ENCODE measurements at regions not wholly inside any gene's neighbourhood (a gene's known extent, or its start where the extent isn't known, plus 50 kb on each side); places are given as distances from the start of the nearest gene placed in this dataset.

- H4K20me1 ChIP-seq (ENCODE audit: insufficient read depth, low read length) = no peaks in the 10 kb centered on the region
- ChIA-PET POLR2A (no interaction called here), CTCF (ENCODE audit: unreplicated experiment) (no interaction called here)
- no TSS peak for BruUV-seq (replicated peaks)
- no peaks in the 10 kb centered on the region for H3K79me2 ChIP-seq (ENCODE audit: insufficient read depth, low read depth, low read length)
- no peaks in the 10 kb centered on the region for H3K9me2 ChIP-seq (ENCODE audit: insufficient read depth, low read length)
- DNase-seq (ENCODE audit: low spot score) = no peak
- no peak for TF ChIP-seq CTCF (conservative IDR thresholded peaks at IDR 0.05; ENCODE audit: low read length)
- no peak for TF ChIP-seq EZH2phosphoT487 (IDR thresholded peaks at IDR 0.05; ENCODE audit: borderline replicate concordance, low read depth, low read length)
- no peaks in the 10 kb centered on the region for H3K36me3 ChIP-seq (ENCODE audit: insufficient read depth, low read length)
- H3K9me3 ChIP-seq (ENCODE audit: low read length) = no peaks in the 10 kb centered on the region; the same call in 1 of the 2 replicates
- no peak overlapping the region for H3K4me3 ChIP-seq (ENCODE audit: low read depth, low read length, poor library complexity, severe bottlenecking)
- no peak overlapping the region for H3K27ac ChIP-seq (ENCODE audit: low read depth, low read length, poor library complexity, severe bottlenecking)
- no peaks in the 10 kb centered on the region for H3K4me1 ChIP-seq (ENCODE audit: insufficient read depth, low read length, poor library complexity, severe bottlenecking)
- intact Hi-C loops (cut with micrococcal nuclease; ENCODE audit: unreplicated experiment) = no loop called here
- no peak overlapping the region for H2AFZ ChIP-seq (ENCODE audit: low read length)
- H3K4me2 ChIP-seq (ENCODE audit: low read length) = no peak overlapping the region
These were observed 227.4 kb downstream of the CSNK2A3 start for GRCh38 chr11:11125618-11126017.

GRCh38 chr11:11122749-11123148, 230.3 kb downstream of the CSNK2A3 start:
- no peaks in the 10 kb centered on the region for H3K9me3 ChIP-seq (ENCODE audit: low read length)
- intact Hi-C loops (cut with micrococcal nuclease; ENCODE audit: unreplicated experiment) = no loop called here
- no peak for DNase-seq (ENCODE audit: low spot score)
- ChIA-PET CTCF (ENCODE audit: unreplicated experiment) (no interaction called here), POLR2A (interaction anchor here (0.6 kb wide), 1 partner anchor 1221 kb away, joined by 6 read pairs; no protein-coding TSS in a partner anchor)
- no peaks in the 10 kb centered on the region for H3K4me1 ChIP-seq (ENCODE audit: insufficient read depth, low read length, poor library complexity, severe bottlenecking)
- no peak overlapping the region for H3K4me3 ChIP-seq (ENCODE audit: low read depth, low read length, poor library complexity, severe bottlenecking)
- no TSS peak for BruUV-seq (replicated peaks)
- TF ChIP-seq CTCF (conservative IDR thresholded peaks at IDR 0.05; ENCODE audit: low read length) = no peak
- no peak for TF ChIP-seq EZH2phosphoT487 (IDR thresholded peaks at IDR 0.05; ENCODE audit: borderline replicate concordance, low read depth, low read length)
- H3K79me2 ChIP-seq (ENCODE audit: insufficient read depth, low read depth, low read length) = no peaks in the 10 kb centered on the region
- no peak overlapping the region for H3K4me2 ChIP-seq (ENCODE audit: low read length)
- H4K20me1 ChIP-seq (ENCODE audit: insufficient read depth, low read length) = no peaks in the 10 kb centered on the region
- no peaks in the 10 kb centered on the region for H3K9me2 ChIP-seq (ENCODE audit: insufficient read depth, low read length)
- no peak overlapping the region for H2AFZ ChIP-seq (ENCODE audit: low read length)
- no peaks in the 10 kb centered on the region for H3K36me3 ChIP-seq (ENCODE audit: insufficient read depth, low read length)
- H3K27ac ChIP-seq (ENCODE audit: low read depth, low read length, poor library complexity, severe bottlenecking) = no peak overlapping the region

GRCh38 chr11:11119917-11120316, 233.1 kb downstream of the CSNK2A3 start:
- CTCF ChIA-PET (ENCODE audit: unreplicated experiment) = no interaction called here
- POLR2A ChIA-PET = no interaction called here
- Histone ChIP-seq H3K79me2 (ENCODE audit: insufficient read depth, low read depth, low read length) (no peaks in the 10 kb centered on the region), H2AFZ (ENCODE audit: low read length) (no peak overlapping the region), H3K27ac (ENCODE audit: low read depth, low read length, poor library complexity, severe bottlenecking) (no peak overlapping the region), H3K4me2 (ENCODE audit: low read length) (no peak overlapping the region), H3K9me2 (ENCODE audit: insufficient read depth, low read length) (no peaks in the 10 kb centered on the region), H3K9me3 (ENCODE audit: low read length) (no peaks in the 10 kb centered on the region), H3K4me3 (ENCODE audit: low read depth, low read length, poor library complexity, severe bottlenecking) (no peak overlapping the region), H3K4me1 (ENCODE audit: insufficient read depth, low read length, poor library complexity, severe bottlenecking) (no peaks in the 10 kb centered on the region), H3K36me3 (ENCODE audit: insufficient read depth, low read length) (no peaks in the 10 kb centered on the region), H4K20me1 (ENCODE audit: insufficient read depth, low read length) (no peaks in the 10 kb centered on the region)
- TF ChIP-seq EZH2phosphoT487 (IDR thresholded peaks at IDR 0.05; ENCODE audit: borderline replicate concordance, low read depth, low read length) (no peak), CTCF (conservative IDR thresholded peaks at IDR 0.05; ENCODE audit: low read length) (no peak)
- DNase-seq (ENCODE audit: low spot score) = no peak
- no TSS peak for BruUV-seq (replicated peaks)
- intact Hi-C loops (cut with micrococcal nuclease; ENCODE audit: unreplicated experiment) = no loop called here

All from OCI-LY7 (cell line).